ENCODE measurements at regions not wholly inside any gene's neighbourhood (a gene's known extent, or its start where the extent isn't known, plus 50 kb on each side); places are given as distances from the start of the nearest gene placed in this dataset.
A peak's percentile ranks its signal among the peaks of the same experiment; 100 is the strongest.
"Not testable (repeated sequence)": the region's sequence is repeated elsewhere in the genome, so short reads cannot be mapped to it uniquely, and the experiment has no call there.

DNA sequence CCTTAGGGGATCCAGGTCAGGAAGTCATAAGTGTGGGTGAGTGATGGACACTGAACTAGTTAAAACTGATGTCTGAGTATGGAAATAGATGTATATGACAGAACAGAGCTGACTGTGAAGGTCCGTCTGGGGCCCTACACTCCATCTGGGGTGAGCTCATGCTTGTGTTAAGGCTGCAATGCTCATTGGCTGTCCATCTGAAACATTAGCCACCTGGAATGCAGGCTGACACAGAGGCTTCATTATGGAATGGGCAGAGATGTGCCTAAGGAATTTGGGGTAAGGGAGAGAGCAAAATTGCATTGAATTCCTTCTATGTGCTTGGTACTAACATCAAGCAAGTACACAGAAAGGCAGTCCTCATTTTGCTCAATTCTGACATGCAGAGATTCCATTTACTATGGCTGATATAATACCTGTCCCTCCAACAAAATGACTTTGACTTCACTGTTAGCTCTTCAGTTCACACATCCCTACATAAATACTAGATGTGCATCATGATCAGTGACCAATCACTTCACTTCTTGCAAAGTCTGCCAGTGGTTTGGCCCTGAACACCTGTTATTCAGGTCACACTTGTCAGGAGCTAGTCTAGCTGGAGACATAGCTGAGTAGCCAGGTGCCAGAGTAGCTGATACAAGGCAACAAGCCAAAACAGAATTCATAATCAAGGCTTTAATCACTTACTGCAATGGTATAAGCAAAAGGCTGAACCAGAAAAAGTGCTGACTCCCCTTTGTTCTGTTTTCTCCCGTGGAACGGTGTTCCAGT, 128.9 kb upstream of the VWC2 start:
- intact Hi-C loops (cut with DNase I) = no loop called here
- DNase-seq = no peak

DNA sequence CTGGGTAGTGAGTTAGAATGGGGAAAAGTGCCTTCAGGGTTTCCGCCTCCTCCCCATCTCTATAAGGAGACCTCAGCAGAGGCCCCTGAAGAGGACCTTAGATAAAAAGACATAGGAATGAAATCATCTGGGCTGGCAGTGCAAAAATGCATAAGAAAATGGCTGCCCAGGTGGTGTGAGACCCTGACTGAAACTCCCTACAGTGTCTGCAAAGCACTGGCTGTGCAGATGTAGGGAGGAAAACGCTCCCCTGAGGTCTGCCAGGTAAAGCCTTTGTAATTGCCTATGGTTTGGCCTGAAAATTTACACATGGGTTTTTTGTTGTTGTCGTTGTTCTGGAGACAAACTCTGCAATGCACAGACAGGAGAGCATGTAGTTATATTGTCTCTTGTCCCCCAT, 128.1 kb upstream of the VWC2 start:
- intact Hi-C loops (cut with DNase I) = no loop called here
- no peak for DNase-seq

DNA sequence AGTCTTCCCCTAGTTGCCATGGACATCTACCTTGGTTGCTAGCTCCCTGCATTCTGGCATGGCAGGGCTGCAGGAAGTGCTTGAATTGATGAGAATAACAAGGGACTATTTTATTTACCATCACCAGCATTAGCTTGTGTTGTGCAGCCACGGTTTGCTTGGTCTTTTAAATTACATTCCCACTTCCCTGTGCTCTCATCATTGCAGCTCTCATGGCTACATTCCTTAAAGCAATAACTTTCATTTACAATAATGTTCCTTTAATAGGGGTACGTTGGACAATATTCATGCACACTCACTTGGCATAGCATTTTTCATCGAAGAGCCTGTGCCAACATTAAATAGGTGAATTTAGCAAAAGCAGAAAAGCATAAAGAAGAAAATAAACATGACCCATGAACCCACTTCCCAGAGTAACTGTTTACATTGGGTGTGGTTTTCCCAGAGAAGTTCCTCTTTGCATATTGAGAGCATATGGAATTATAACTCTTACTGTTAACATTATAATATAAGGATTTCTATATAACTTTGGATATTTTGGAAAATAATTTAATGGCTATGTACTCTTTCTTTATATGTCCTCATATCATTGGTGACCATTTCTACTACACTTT, 113.2 kb upstream of the VWC2 start:
- intact Hi-C loops (cut with DNase I) = no loop called here
- DNase-seq = no peak

DNA sequence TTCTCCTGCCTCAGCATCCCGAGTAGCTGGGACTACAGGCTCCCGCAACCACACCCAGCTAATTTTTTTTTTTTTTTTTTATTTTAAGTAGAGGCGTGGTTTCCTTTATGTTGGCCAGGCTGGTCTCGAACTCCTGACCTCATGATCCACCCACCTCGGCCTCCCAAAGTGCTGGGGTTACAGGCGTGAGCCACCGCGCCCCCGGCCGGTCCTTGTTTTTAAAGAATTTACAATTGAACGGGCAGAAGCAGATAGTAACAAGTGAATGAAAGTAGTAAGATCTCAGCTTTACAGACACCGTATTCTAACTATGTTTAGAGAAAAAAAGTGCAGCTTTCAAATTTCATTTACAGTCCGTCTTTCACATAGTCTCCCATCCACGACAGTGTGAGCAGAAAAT, 112.5 kb upstream of the VWC2 start:
- no peak for DNase-seq

DNA sequence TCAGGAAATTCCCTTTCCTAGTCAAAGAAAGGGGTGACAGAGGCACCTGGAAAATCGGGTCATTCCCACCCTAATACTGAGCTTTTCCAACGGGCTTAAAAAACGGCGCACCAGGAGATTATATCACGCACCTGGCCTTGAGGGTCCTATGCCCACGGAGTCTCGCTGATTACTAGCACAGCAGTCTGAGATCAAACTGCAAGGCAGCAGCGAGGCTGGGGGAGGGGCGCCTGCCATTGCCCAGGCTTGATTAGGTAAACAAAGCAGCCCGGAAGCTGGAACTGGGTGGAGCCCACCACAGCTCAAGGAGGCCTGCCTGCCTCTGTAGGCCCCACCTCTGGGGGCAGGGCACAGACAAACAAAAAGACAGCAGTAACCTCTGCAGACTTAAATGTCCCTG, 107.5 kb upstream of the VWC2 start:
- DNase-seq; intact Hi-C loops (cut with DNase I): not testable (repeated sequence)

More for the DNA sequence above, 112.5 kb upstream of the VWC2 start:
- intact Hi-C loops (cut with DNase I) = no loop called here

DNA sequence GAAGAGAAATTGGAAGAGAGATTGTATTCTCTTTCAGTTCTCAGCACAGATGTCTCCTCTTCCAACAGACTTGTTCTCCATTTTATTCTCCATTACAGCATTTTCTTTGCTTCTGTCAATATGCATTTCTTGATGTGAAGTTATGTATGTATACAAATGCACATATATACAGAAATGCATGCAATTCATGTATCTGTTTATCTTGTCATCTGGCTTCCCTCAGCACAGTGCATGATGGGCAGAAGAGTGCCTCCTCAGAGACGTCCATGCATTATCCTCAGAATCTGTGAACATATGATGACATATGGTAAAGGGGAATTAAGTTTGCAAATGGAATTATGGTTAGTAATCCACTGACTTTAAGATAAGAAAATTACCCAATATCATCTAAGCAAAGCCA, 106.7 kb upstream of the VWC2 start:
- no peak for DNase-seq
- intact Hi-C loops (cut with DNase I) = no loop called here

DNA sequence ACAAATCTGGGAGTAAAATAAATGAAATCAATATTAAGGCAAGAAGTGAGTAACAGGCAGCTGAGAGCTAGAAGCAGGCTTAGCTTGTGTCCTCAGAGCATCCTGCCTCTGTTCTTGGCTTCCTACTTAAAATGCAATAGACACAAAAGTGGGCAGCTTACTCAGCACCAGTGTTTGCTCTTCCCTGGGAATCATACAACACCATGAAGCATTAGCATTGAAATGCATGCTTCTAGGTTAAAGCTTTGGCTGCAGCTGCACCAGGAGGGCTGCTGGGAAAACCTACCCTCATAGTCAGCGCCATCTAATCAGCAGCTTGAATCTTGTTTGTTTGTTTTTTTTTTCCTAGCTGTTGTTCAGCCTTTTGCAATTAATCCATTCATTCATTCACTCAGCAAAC, 104.2 kb upstream of the VWC2 start:
- DNase-seq = no peak
- intact Hi-C loops (cut with DNase I) = no loop called here

DNA sequence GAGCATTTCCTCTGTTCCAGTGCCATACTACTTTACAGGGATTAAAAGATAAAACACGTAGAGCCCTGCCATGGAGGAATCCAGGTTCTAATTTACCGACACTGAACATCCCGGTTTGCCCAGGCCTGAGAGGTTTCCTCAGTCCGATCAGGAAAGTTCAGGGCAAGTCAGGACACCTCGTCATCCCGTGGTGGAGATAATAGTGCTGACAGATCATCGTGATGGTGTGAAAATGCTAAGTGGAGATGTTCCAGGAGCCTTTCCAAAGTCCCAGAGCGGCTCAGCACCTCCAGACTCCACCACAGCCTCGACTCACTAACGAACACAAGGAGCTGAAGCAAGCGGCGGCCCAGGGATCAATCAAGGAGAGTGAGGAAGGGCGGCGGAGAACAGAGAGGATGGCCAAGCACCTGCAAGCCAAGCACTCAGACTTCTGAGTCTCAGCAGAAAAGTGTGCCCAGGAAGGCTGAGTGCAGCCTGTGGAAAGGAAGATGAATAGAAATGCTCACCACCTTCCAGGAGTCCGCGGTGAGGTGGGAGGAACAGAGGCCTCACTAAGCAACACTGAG, 103.7 kb upstream of the VWC2 start:
- intact Hi-C loops (cut with DNase I) = no loop called here
- DNase-seq = peak in 1 of 10 donors; percentile 60

DNA sequence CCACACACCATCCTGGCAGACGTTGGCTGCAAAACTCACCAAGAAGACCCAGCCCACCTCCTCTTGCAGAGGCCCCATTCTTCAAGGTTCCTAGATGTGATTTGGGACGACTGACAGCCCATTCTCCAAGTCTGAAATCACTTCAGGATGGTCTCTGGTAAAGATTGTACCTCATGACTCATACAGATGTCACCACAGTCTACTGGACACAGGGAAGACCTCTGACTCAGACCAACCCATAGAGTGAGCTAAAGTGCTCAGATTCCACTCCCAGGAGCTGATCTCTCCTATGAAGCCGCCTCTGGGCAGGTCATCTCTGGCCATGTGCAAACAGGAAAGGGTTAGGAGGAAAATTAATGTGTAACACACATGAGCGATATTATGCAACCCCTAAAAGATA, 102.4 kb upstream of the VWC2 start:
- intact Hi-C loops (cut with DNase I) = no loop called here
- DNase-seq = no peak

DNA sequence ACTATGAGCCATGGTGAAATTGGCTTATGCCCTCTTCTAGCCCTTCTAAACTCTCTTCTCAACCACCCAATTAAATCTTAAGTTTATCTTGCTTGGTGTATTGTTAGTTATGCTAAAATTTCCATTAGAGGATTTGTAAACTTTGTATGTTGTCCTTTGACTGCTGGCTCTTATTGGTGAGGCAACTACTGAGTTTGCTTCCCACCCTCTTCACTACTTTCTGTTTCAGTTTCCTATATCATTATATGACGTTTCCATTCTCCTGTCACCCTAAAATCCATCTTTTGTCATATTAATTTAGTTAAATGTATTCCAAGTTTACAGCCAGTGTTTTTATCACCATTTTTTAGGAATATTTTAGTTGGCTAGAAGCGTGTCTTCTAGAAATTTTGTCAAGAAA, 80.9 kb upstream of the VWC2 start:
- intact Hi-C loops (cut with DNase I) = no loop called here
- no peak for DNase-seq

DNA sequence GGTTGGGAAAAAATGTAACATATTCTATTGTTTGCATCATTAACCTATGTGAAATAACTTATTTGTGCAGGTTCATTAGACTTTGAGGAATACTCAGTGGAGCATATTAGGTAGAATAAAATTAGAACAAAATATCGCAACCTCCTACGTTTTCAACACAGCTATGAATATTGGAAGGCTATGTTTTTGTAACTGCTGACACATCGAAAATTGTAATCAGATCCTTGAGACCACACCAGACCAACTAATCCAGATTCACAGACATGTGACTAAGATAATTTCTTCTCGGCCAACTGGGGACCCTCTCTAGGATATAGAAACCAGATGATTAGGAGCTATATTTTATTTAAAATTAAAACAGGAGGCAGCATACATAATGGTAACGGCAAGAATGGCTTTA, 77.5 kb upstream of the VWC2 start:
- intact Hi-C loops (cut with DNase I) = no loop called here
- no peak for DNase-seq

DNA sequence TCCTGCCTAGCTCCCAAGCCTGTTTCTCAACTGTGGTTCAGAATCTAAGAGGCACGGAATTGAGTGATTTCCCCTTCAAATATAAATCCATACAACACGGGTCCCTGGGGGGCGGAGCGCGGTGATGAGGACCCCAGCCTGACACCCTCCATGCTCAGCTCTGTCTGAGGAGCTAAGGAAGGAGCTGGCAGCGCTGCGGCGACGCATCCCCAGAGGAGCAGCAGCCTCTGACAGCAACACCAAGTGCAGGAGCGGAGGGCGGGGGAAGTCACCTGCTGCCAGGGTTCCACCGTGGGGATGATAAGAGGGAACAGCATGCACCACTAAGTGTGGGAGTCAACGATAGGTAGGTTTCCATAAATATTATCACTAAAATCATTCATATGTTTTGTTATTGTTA, 72.6 kb upstream of the VWC2 start:
- DNase-seq = peak in 1 of 10 donors; percentile 64
- intact Hi-C loops (cut with DNase I) = no loop called here

DNA sequence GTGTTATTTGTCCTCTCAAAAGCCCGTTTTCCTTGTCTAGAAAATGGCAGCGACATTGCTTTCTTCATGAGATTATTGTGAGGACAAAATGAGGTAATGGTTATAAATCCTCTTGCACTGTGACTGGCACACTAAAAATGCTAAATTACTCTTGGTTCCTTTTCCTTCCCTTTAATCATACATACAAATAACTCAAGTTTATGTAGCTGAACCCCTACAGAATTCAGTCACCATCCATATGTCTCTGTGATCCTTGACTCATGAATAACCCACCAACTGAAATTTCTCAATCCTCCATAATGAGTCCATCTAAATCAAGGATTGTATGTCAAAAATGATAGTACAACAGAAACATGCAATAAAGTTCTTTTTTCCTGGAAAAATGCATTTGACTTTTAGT, 71.3 kb upstream of the VWC2 start:
- no peak for DNase-seq
- intact Hi-C loops (cut with DNase I) = no loop called here

DNA sequence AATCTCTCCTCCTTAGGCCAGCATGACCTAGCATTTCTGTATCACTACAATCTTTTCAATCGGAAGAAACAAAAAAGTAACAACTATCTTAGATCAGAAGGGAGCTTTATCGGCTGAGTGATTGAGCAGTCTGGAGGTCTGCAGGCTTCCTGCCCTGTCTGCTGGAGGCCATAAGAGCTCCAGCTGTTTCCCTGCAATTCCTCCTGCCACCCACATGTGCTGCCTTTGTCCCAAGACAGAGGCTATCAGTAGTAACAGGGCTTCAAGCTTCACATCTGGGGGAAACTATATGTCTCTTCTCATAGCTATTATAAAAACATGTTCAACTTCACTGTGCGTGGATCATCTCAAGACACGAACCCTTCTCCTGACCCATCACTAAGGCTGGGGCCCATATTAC, 70.1 kb upstream of the VWC2 start:
- DNase-seq = no peak
- intact Hi-C loops (cut with DNase I) = no loop called here

DNA sequence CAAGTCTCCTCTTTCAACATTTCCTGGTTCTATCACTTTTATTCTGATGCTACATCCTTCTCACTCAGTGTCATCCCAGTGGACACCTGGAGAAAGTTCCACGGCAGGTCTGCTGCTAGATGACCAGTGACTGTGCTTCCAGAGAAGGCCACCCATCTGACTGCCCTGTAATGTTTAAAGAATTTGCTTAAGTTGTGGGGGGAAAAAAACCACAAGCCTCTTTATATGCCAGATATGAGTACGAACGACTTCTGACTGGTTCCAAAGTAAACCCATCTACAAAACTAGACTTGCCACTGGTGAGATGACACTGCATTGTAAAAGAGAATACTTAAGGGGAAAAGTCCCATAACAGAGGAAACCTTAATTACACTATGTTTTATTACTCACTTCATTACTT, 69.6 kb upstream of the VWC2 start:
- intact Hi-C loops (cut with DNase I) = no loop called here
- DNase-seq = no peak

DNA sequence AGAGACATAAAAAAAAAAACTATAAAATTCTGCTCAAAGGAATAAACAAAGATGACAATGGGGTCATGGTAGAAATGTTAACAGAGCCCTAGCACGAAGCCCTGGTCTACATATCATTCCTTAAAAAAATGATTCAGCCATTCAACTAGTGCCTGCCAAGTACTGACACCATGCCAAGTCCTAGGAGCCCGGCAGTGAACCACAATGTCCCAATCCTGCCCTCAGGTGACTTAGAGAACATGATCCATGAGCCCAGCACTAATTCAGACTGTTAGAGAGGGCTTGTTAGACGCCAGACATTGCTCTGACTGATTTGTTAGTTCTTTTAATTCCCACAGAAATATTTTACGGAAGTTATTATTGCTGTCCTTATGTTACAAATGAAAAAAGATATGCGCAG, 67.3 kb upstream of the VWC2 start:
- intact Hi-C loops (cut with DNase I) = no loop called here

DNA sequence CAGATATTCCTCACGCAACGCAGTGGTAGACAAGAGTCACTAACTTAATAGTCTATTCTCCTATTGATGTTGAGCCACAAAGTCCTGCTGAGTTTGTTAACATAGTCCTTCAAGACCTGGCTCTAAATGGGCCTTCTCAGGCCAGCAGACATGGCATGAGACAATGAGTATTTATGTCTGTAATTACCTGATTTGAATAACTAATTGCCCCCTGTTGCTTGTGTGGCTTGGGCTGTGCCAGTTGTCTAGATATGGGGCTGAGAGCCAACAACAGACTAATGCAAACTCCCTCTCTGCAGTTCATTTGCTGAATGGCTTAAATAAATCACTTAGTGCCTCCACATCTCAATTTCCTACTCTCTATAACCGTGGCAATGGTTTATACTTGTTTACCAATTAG, 65.5 kb upstream of the VWC2 start:
- intact Hi-C loops (cut with DNase I) = no loop called here
- no peak for DNase-seq

More for the DNA sequence above, 67.3 kb upstream of the VWC2 start:
- no peak for DNase-seq

DNA sequence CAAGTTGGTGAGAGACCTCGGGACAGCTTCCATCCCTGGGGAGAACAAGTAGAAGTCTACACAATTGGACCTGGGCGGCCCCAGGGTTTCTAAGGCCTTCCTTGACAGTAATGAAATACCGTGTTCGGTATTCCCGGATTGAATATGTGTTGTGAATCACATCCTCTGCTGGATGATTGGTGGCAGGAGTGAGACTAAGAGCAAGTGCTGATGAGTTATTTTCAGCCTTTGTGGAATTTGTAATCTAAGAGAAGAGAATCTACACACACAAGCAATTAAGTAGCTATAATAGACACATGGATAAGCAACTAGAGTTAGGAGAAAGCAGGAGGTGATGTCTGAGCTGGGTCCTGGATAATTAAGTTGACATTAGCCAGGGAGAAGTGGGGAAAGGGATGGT, 64.8 kb upstream of the VWC2 start:
- no peak for DNase-seq
- intact Hi-C loops (cut with DNase I) = no loop called here

DNA sequence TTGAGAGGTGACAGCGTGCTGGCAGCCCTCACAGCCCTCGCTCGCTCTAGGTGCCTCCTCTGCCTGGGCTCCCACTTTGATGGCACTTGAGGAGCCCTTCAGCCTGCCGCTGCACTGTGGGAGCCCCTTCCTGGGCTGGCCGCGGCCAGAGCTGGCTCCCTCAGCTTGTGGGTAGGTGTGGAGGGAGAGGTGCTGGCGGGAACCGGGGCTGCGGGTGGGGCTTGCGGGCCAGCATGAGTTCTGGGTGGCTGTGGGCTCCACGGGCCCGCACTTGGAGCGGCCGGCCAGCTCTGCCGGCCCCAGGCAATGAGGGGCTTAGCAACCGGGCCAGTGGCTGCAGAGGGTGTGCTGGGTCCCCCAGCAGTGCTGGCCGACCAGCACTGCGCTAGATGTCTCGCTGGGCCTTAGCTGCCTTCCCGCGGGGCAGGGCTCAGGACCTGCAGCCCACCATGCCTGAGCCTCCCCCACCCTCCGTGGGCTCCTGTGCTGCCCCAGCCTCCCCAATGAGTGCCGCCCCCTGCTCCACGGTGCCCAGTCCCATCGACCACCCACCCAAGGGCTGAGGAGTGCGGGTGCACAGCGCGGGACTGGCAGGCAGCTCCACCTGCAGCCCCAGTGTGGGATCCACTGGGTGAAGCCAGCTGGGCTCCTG, 62.2 kb upstream of the VWC2 start:
- DNase-seq = peak in 1 of 10 donors; percentile 69
- intact Hi-C loops (cut with DNase I) = not testable (repeated sequence)

DNA sequence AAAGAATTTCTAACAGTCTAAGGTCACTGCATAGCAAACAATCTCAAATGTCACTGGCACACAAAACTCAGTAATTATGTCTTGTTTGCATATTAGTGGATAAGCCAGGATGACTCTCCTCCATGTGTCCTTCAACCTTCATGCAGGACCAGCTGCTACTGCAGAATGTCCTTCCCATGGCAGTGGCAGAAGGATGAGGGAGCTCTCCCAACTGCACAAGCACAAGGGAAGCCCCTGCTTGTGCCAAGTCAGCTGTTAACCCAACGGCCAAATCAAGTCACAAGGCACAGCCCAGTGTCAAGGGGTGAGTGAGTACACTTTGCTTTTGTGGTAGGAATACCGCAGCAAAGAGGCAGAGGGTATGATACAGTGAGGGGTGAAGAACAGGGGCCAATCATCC, 59.3 kb upstream of the VWC2 start:
- no peak for DNase-seq
- intact Hi-C loops (cut with DNase I) = no loop called here

DNA sequence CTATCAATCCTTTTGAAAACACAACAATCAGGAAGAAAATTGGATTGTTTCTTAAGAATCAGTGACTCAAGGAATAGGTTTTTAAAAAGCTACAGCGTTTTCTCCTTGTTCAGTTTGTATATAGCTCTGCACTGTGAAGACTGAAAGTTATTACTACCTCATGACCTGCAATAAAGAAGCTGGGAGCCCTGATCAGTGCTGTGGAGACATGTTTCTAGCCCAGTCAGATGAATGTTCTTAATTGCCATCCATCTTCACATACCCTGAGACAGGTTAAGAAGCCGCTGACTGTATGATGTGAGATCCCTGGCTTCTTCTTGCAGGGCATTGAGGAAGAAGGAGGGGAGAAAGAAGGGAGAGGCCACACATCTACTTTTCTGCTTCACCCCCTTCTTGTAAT, 58.0 kb upstream of the VWC2 start:
- intact Hi-C loops (cut with DNase I) = no loop called here

DNA sequence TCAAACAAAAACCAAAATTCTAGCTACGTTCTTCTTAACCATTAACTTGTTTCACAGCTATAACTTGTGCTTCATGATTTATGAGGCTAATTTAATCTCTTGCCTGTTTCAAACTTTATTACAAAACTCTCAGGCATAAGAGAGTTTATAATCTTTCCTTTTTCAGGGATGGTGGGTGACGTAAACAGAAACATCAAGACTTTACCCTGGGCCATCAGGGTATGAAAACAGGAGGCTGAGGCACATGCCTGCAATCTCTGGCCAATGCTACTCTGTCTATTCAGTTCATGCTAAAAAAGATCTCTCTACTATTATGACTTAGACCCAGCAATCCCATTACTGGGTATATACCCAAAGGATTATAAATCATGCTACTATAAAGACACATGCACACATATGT, 55.9 kb upstream of the VWC2 start:
- no peak for DNase-seq
- intact Hi-C loops (cut with DNase I) = no loop called here

More for the DNA sequence above, 58.0 kb upstream of the VWC2 start:
- no peak for DNase-seq

Measured in posterior cingulate gyrus (tissue), 11 donors.